LoVo (cell line): ENCODE measurements at regions not wholly inside any gene's neighbourhood (a gene's known extent, or its start where the extent isn't known, plus 50 kb on each side); places are given as distances from the start of the nearest gene placed in this dataset.
A peak's percentile ranks its signal among the peaks of the same experiment; 100 is the strongest.

Source experiments
- DNase-seq: peaks from one replicate; pipeline ENCODE4 v3.0.0-alpha.2; 2016; ENCODE audit warnings: low spot score

GRCh38 chr6:111958534-111958933 lies 85.3 kb upstream of the FYN start:
- DNase-seq, result no peak

GRCh38 chr6:111959766-111960165 lies 86.5 kb upstream of the FYN start:
- DNase-seq, result no peak

- no peak for DNase-seq
Measured at GRCh38 chr6:111967131-111967530, 86.8 kb upstream of the CCN6 start.

GRCh38 chr6:111970426-111970825 lies 83.5 kb upstream of the CCN6 start:
- no peak for DNase-seq

- DNase-seq, result no peak
Measured at GRCh38 chr6:111971181-111971841, 82.6 kb upstream of the CCN6 start.

GRCh38 chr6:111971866-111972532 lies 81.9 kb upstream of the CCN6 start:
- DNase-seq, result no peak

GRCh38 chr6:111972745-111973117 lies 81.2 kb upstream of the CCN6 start:
- DNase-seq, result no peak

- peak; percentile 33 for DNase-seq
Measured at GRCh38 chr6:111973118-111973761, 80.7 kb upstream of the CCN6 start.

GRCh38 chr6:111973927-111974639 lies 79.8 kb upstream of the CCN6 start:
- no peak for DNase-seq

GRCh38 chr6:111975466-111975865 lies 78.4 kb upstream of the CCN6 start:
- no peak for DNase-seq

- DNase-seq, result no peak
Measured at GRCh38 chr6:111976139-111976538, 77.8 kb upstream of the CCN6 start.

GRCh38 chr6:111978532-111979149 lies 75.3 kb upstream of the CCN6 start:
- DNase-seq, result no peak

- no peak for DNase-seq
Measured at GRCh38 chr6:111979633-111980032, 74.3 kb upstream of the CCN6 start.

GRCh38 chr6:111980143-111980542 lies 73.8 kb upstream of the CCN6 start:
- no peak for DNase-seq

- no peak for DNase-seq
Measured at GRCh38 chr6:111980971-111981840, 72.7 kb upstream of the CCN6 start.

- DNase-seq, result peak; percentile 15
Measured at GRCh38 chr6:111982681-111983080, 71.2 kb upstream of the CCN6 start.

GRCh38 chr6:111983193-111983592 lies 70.7 kb upstream of the CCN6 start:
- no peak for DNase-seq

GRCh38 chr6:111984081-111984480 lies 69.8 kb upstream of the CCN6 start:
- no peak for DNase-seq

- no peak for DNase-seq
Measured at GRCh38 chr6:111984516-111985201, 69.2 kb upstream of the CCN6 start.

GRCh38 chr6:111985202-111985731 lies 68.6 kb upstream of the CCN6 start:
- DNase-seq, result peak; percentile 69

- no peak for DNase-seq
Measured at GRCh38 chr6:111986651-111987050, 67.3 kb upstream of the CCN6 start.
